Stimulated activated CD8-positive, alpha-beta memory T cell treated with anti-CD3 and anti-CD28 coated beads, Interleukin-12 subunit alpha, Interleukin-12 subunit beta, amount 100 ng/mL, for 1 hour (primary cell): ENCODE measurements at regions not wholly inside any gene's neighbourhood (a gene's known extent, or its start where the extent isn't known, plus 50 kb on each side); places are given as distances from the start of the nearest gene placed in this dataset.

ENCODE experiments used
- DNase-seq: peaks from one replicate; pipeline ENCODE4 v3.0.0-alpha.2; 2020; ENCODE audit warnings: low read depth

DNA sequence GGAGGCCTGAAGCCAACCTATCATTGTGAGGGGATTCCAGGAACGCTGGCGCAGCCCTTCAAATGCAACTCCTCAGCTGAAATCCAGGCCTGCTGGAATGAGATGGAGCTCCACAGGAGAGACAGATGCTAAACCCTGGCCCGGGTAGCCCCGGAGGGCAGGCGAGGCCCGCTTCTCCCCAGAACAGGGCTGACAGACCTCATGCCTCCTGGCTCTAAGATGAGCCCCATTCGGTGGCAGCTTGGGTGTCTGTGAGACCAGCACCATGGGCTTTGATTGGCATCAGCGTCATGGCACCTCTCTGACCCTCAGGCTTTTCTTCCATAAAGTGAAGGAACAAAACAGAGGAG, 382.2 kb downstream of the BCL11B start:
- no peak for DNase-seq

DNA sequence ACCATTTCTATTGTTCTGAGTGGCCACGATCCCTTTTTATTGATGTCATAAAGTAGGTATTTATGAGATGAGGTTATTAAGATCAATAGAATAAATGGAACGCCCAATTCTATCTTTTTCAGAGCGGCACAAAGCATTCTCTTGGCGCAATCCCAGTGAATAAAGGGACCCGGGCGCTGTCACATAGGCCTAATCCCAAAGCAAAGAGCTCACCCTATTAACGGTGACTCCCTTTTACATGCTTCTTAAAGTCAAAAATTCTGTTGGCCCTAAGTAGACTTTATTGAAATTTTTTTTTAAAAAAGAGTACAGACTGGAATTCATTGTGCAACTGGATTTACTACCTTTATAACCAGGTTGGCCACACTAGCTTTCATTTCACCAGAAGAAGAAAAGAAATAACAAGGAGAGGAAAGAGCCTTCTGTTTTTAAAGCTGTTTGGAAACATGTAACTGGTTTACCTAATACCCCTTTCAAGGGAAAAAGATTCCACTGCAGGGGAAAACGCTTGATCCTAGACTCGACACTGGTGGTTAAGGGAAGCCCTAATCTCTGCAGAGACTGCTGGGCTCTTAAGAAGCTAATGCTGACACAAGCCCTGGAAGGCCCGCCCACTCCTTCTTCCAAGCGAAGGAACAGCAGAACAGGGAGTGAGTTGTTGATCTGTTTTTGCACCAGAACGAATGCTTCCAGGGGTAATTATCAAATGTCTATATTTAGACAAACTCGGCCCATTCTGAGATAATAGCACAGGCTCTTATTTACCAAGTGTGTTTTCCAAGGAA, 381.2 kb downstream of the BCL11B start:
- no peak for DNase-seq

DNA sequence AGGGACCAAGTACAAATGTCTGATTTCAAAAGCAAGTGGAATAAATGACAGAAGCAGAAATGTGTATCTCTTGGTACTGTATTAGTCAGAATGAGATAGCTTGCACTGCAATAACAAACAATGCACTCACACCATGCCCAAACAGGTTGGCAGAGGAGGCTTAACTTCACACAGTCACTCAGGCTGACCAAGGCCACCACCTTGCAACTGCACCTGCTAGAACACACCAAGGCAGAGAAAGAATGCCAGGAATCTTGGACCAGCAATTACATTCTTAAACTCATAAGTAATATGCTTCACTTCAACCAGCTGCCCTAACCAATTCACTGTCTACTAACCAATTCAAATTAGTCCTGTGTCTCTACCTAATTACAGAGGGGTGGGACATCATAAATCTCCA, 378.3 kb downstream of the BCL11B start:
- DNase-seq, result no peak

GRCh38 chr14:98894600-98894999, 377.4 kb downstream of the BCL11B start:
- no peak for DNase-seq

GRCh38 chr14:98896449-98896848, 375.5 kb downstream of the BCL11B start:
- no peak for DNase-seq

- no peak for DNase-seq
Measured at GRCh38 chr14:98897605-98898309, 374.2 kb downstream of the BCL11B start.

GRCh38 chr14:98899441-98899840, 372.6 kb downstream of the BCL11B start:
- no peak for DNase-seq

DNA sequence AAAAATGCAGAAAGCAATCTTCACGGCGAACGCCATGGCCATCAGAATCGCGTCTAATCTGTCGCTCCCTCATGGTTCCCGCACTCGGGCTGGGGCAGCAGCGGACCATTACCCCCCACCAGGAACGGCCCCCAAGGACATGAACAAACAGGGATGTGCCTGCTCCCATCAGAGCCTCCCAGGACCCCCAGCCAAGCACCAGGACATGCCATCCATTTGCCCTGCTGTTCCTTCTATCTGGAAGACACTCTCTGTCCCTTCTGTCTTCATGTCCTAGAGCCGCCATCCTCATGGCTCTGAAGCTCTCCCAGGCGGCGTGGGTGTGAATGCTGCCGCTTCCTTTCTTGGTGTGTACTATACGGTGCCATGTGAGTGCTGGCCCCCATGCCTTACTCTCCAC, 371.8 kb downstream of the BCL11B start:
- DNase-seq, result no peak

GRCh38 chr14:98900798-98901197, 371.2 kb downstream of the BCL11B start:
- DNase-seq, result no peak

GRCh38 chr14:98901511-98902205, 370.3 kb downstream of the BCL11B start:
- no peak for DNase-seq

GRCh38 chr14:98903371-98903770, 368.6 kb downstream of the BCL11B start:
- no peak for DNase-seq

DNA sequence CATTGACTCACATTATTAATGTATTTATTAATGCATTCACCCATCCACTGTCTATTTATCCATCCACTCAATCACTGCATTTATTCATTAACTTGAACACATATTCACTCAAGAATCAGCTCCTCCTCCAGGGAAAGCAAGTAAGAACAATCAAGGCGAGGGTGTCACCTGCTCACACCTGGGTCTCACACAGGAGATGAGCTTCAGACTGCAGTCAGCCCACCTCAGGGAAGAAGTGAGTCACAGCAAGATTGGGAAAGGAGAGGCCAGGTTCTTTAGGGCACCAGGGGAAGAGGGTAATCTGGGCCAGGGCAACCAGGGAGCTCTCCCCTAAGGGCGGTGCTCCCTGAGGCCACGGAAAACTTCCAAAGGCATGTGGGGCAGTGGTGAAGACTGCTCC, 367.3 kb downstream of the BCL11B start:
- no peak for DNase-seq

DNA sequence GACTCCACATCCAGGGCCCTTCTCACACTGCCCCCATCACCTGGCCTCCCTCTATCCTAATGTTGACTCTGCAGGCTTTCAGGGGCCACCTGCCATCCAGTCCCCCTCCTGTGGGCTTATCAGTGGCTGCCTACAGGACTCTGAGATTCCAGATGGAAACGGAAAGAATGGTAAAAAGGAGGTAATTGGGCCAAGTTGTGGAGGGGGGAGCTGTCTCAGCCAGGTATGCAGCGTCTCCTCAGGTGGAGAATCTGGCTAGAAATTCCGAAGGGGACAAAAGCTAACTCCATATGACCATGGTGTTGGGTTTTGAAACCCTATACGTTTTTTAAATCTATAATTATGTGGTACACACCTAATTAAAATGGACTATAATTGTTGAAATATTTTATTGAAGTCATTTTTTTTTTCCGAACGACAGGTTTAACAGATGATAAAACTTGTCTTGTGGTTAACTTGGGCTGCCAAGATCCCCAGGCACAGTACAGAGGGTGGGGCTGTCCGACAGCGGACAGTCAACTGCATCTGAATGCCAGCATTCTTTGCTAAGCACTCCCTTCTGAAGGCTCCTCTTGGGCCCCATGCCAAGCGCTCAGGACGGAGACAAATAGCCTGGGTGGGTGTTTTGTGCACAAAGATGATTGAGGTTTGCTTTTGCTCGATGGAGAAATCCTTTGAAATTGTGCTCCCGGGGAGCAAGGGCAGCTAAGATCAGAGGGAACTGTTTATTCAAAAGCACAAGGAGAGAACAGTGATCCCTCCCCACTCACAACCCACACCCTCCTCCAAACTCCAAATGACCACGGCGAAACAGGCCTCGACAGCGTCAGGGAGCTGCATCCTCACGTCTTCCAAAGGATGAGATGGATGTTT, 365.6 kb downstream of the BCL11B start:
- DNase-seq, result no peak

DNA sequence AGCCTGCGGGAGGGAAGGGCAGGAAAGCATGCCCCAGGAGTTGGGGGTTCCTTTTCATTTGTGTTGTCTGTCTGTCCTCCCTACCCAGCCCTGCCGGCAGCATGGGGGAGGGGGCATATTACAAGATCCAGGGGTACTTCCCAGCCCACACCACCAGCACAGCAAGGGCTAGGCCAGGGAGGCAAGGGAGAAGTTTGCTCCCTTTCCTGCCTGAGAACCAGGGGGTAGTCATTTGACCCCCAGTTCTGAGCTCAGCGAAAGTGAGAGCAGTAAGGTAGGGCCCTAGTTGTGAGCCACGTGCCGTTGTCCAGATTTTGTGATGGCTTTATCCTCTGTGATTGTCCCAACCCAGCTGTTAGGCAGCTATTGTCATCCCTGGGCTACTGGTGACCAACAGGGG, 364.7 kb downstream of the BCL11B start:
- no peak for DNase-seq

GRCh38 chr14:98908050-98908449, 363.9 kb downstream of the BCL11B start:
- DNase-seq, result no peak

DNA sequence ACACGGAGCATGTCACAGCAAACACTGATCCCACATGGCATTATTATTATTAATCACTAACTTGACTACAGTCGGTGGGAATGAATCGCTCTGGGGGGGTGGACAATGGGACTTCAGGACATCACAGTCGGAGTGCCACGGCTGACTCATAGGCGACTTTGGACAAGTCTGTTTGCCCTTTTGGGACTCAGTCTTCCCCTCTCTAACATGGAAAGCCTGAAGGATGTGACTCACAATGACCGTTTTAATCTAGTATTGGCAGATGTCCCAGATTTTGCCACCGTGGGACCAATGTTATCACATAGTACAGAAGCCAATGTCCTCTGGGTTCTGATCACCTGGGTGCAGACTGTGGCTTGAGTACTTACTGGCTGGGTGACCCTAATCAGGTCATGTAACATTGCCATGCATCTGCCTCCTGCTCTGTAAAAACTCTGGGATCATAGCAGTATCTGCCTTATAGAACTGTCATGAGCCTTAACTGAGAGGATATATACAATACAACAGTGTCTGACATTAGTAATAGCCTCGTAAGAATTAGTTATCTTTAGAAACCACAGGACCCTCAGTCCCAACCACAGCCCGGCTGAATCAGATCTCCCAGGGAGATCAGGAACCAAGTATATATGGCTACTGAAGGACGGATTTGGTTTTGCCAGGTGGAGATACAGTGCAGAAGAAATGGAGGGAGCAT, 362.6 kb downstream of the BCL11B start:
- no peak for DNase-seq

DNA sequence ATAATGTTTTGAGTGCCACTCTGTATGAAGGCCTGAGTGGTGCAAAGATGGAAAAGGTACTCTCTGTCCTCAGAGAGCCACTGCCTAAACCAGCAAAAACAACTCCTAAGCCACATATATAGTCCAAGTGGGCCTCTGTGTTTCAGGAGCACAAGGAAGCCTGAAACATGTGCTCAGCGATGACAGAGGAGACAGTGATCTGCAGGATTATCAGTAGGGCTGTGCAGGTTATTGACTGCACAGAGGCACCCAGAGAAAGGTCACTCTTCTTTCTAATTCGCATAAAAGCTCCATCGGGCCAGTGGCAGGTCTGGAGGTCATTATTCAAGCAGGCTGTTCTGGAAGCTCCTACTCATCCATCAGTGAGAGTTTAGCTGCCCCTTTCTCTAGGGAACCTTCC, 361.9 kb downstream of the BCL11B start:
- DNase-seq, result no peak

DNA sequence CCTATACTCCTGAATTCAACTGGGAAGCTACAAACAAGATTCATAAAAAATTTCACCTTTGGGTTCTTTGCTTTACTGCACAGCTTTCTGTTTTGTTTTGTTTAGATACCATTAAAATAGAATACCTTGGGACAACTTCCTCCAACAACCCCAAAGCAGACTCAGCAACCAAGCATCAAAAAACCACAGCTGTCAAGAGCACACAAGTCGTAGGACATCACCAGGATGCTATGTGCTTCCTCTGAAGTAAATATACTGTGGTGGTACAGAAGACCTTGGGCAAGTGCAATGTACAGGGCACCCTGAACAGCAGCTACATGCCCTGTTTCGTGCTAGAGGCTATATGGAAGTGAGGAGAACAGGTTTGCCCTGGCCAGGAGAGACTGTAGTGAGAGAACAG, 359.3 kb downstream of the BCL11B start:
- DNase-seq, result no peak

GRCh38 chr14:98913967-98914650, 357.9 kb downstream of the BCL11B start:
- no peak for DNase-seq

GRCh38 chr14:98914942-98915341, 357.1 kb downstream of the BCL11B start:
- no peak for DNase-seq

DNA sequence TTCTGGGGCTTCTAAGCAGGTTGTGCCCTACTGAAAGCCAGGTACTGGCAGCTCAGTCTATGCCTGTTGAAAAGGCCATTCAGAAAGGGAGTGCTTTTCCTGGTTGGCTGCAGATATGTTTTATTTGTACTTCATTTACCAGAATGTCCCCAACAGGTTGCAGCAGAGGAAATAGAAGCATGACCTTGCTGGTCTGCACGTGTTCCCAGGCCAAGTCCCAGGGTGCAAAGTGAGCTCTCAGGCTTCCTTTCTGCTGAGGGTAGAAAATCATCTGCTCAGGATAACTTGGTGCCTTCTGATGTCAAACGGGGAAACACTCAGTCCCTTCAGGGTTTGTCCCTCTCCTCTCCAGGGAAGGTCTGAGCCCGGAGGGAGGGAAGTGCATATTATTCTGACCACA, 356.4 kb downstream of the BCL11B start:
- no peak for DNase-seq
